H9 (cell line): ENCODE measurements at regions not wholly inside any gene's neighbourhood (a gene's known extent, or its start where the extent isn't known, plus 50 kb on each side); places are given as distances from the start of the nearest gene placed in this dataset.

Source experiments
- DNase-seq: peaks from one replicate; pipeline ENCODE4 v3.0.0-alpha.2; 2017
- H2AFZ ChIP-seq: one replicate; pipeline ENCODE4 v1.6.1; 2013; ENCODE audit warnings: mild to moderate bottlenecking, low read length, control low read depth, moderate library complexity
- H2AK5ac ChIP-seq: 2 replicates; pipeline ENCODE4 v1.6.1; 2013; ENCODE audit warnings: low read length, control low read depth, mixed read lengths; ENCODE audit not compliant: insufficient read length
- H2BK120ac ChIP-seq: one replicate; pipeline ENCODE4 v1.6.1; 2013; ENCODE audit warnings: low read depth, mild to moderate bottlenecking, low read length, control low read depth, inconsistent platforms; ENCODE audit not compliant: poor library complexity, severe bottlenecking
- H2BK12ac ChIP-seq: 2 replicates; pipeline ENCODE4 v1.6.1; 2013; ENCODE audit warnings: low read length, control low read depth, mixed read lengths, low read depth; ENCODE audit not compliant: insufficient read length
- H2BK15ac ChIP-seq: 2 replicates; pipeline ENCODE4 v1.6.1; 2013; ENCODE audit warnings: low read depth, low read length, control low read depth
- H2BK20ac ChIP-seq: one replicate; pipeline ENCODE4 v1.6.1; 2013; ENCODE audit warnings: low read depth, mild to moderate bottlenecking, low read length, control low read depth, inconsistent platforms; ENCODE audit not compliant: poor library complexity, severe bottlenecking
- H2BK5ac ChIP-seq: 2 replicates; pipeline ENCODE4 v1.6.1; 2013; ENCODE audit warnings: low read length, control low read depth, mixed read lengths; ENCODE audit not compliant: insufficient read length
- H3K14ac ChIP-seq: 2 replicates; pipeline ENCODE4 v1.6.1; 2013; ENCODE audit warnings: low read length, control low read depth; ENCODE audit not compliant: insufficient read depth
- H3K18ac ChIP-seq: 2 replicates; pipeline ENCODE4 v1.6.1; 2013; ENCODE audit warnings: low read depth, mild to moderate bottlenecking, mixed read lengths, low read length, control low read depth; ENCODE audit not compliant: insufficient read length
- H3K23ac ChIP-seq: 2 replicates; pipeline ENCODE4 v1.6.1; 2013; ENCODE audit warnings: low read length, control low read depth, mixed read lengths, low read depth; ENCODE audit not compliant: insufficient read length
- H3K23me2 ChIP-seq: 2 replicates; pipeline ENCODE4 v1.6.1; 2013; ENCODE audit warnings: low read depth, mild to moderate bottlenecking, mixed read lengths, low read length, control low read depth; ENCODE audit not compliant: insufficient read length, poor library complexity, severe bottlenecking
- H3K27ac ChIP-seq: 2 replicates; pipeline ENCODE4 v1.5.1; 2013; ENCODE audit warnings: low read length, control low read depth, mixed read lengths, low read depth; ENCODE audit not compliant: insufficient read length
- H3K27me3 ChIP-seq: 2 replicates; pipeline ENCODE4 v1.6.1; 2013; ENCODE audit warnings: low read length, control low read depth, inconsistent platforms; ENCODE audit not compliant: insufficient read depth
- H3K4ac ChIP-seq: 2 replicates; pipeline ENCODE4 v1.6.1; 2013; ENCODE audit warnings: low read depth, mild to moderate bottlenecking, control low read depth, inconsistent platforms, low read length, moderate library complexity
- H3K4me1 ChIP-seq: 2 replicates; pipeline ENCODE4 v1.6.1; 2013; ENCODE audit warnings: low read length, control low read depth, inconsistent platforms; ENCODE audit not compliant: insufficient read depth
- H3K4me2 ChIP-seq: 2 replicates; pipeline ENCODE4 v1.6.1; 2013; ENCODE audit warnings: low read length, control low read depth, mixed read lengths; ENCODE audit not compliant: insufficient read length, insufficient read depth
- H3K56ac ChIP-seq: 2 replicates; pipeline ENCODE4 v1.6.1; 2013; ENCODE audit warnings: low read depth, mild to moderate bottlenecking, mixed read lengths, low read length, control low read depth; ENCODE audit not compliant: insufficient read length
- H3K79me1 ChIP-seq: 2 replicates; pipeline ENCODE4 v1.6.1; 2013; ENCODE audit warnings: low read depth, mild to moderate bottlenecking, moderate library complexity, low read length, control low read depth, inconsistent platforms; ENCODE audit not compliant: insufficient read depth, poor library complexity, severe bottlenecking
- H3K79me2 ChIP-seq: 2 replicates; pipeline ENCODE4 v1.6.1; 2013; ENCODE audit warnings: low read length, control low read depth, inconsistent platforms; ENCODE audit not compliant: insufficient read depth
- H3K9ac ChIP-seq: 2 replicates; pipeline ENCODE4 v1.6.1; 2013; ENCODE audit warnings: low read length, control low read depth, mixed read lengths; ENCODE audit not compliant: insufficient read length; ENCODE audit errors: extremely low read depth
- H3K9me3 ChIP-seq: one replicate; pipeline ENCODE4 v1.6.1; 2013; ENCODE audit warnings: low read depth, low read length, inconsistent platforms; ENCODE audit not compliant: control insufficient read depth
- H3T11ph ChIP-seq: one replicate; pipeline ENCODE4 v1.6.1; 2013; ENCODE audit warnings: mild to moderate bottlenecking, low read length, control low read depth, inconsistent platforms
- H4K20me1 ChIP-seq: one replicate; pipeline ENCODE4 v1.6.1; 2013; ENCODE audit not compliant: control insufficient read depth, insufficient read length, insufficient read depth
- H4K5ac ChIP-seq: 2 replicates; pipeline ENCODE4 v1.6.1; 2013; ENCODE audit warnings: low read depth, mild to moderate bottlenecking, mixed read lengths, low read length, control low read depth; ENCODE audit not compliant: insufficient read length
- H4K8ac ChIP-seq: replicated peaks from 2 replicates; pipeline ENCODE4 v1.6.1; 2013; ENCODE audit warnings: low read length, control low read depth, mixed read lengths, low read depth; ENCODE audit not compliant: insufficient read length
- H4K91ac ChIP-seq: 2 replicates; pipeline ENCODE4 v1.6.1; 2013; ENCODE audit warnings: low read depth, mild to moderate bottlenecking, moderate library complexity, mixed read lengths, low read length, control low read depth; ENCODE audit not compliant: insufficient read length
- H3K27ac Mint-ChIP-seq, 3 experiments: 2 replicates in 2 of 3; 3 replicates in 1 of 3; pipeline ENCODE4 v1.8.0; 2020 to 2021; ENCODE audit warnings: mixed read lengths in 3 of 3, mild to moderate bottlenecking in 1 of 3, moderate library complexity in 1 of 3
- H3K27me3 Mint-ChIP-seq: 2 replicates; pipeline ENCODE4 v1.8.0; 2021; ENCODE audit warnings: low read depth, mild to moderate bottlenecking, moderate library complexity, mixed read lengths
- H3K36me3 Mint-ChIP-seq, 3 experiments: 2 replicates in 2 of 3; 3 replicates in 1 of 3; pipeline ENCODE4 v1.8.0; 2020 to 2021; ENCODE audit warnings: low read depth in 3 of 3, mixed read lengths in 3 of 3; ENCODE audit not compliant: insufficient read depth in 1 of 3
- H3K4me1 Mint-ChIP-seq, 2 experiments: 2 replicates each; pipeline ENCODE4 v1.8.0; 2020; ENCODE audit warnings: mixed read lengths in 2 of 2
- H3K4me3 Mint-ChIP-seq, 2 experiments: 2 replicates in 1 of 2; 3 replicates in 1 of 2; pipeline ENCODE4 v1.8.0; 2020 to 2021; ENCODE audit warnings: mild to moderate bottlenecking in 2 of 2, mixed read lengths in 2 of 2, moderate library complexity in 1 of 2
- H3K9me3 Mint-ChIP-seq, 2 experiments: 2 replicates in 1 of 2; 3 replicates in 1 of 2; pipeline ENCODE4 v1.8.0; 2020; ENCODE audit warnings: mild to moderate bottlenecking in 2 of 2, mixed read lengths in 2 of 2, moderate library complexity in 1 of 2
- WGBS: extraction: QIAGEN DNeasy Blood & Tissue Kit; methylation state at CpG from one replicate; pipeline ENCODE4 v1.1.7; 2013; ENCODE audit warnings: missing lambda C conversion rate, low lambda C conversion rate, mixed read lengths; ENCODE audit not compliant: insufficient read length; ENCODE audit errors: extremely low coverage; 5-methylcytosine and 5-hydroxymethylcytosine counted together
- TF ChIP-seq, protein P1 (sequence below): fragments of 200-600 bp; sonication (generic); conservative IDR thresholded peaks from 3 replicates; pipeline ENCODE4 v1.8.0; 2021; ENCODE audit warnings: antibody characterized with exemption, mild to moderate bottlenecking

GRCh38 chr4:110704748-110705439, 82.0 kb upstream of the PITX2 start:
- H3K56ac ChIP-seq, result no peak overlapping the region
- no peak overlapping the region for H3K4me2 ChIP-seq
- H3K4me3 Mint-ChIP-seq, result no peak overlapping the region
- no peak overlapping the region for H3K23ac ChIP-seq
- no peak overlapping the region for H3T11ph ChIP-seq
- no peak overlapping the region for H3K9ac ChIP-seq
- no peak overlapping the region for H3K4ac ChIP-seq
- no peaks in the 10 kb centered on the region for H3K79me1 ChIP-seq
- no peak overlapping the region for H2BK12ac ChIP-seq
- H3K18ac ChIP-seq, result no peak overlapping the region
- H2BK5ac ChIP-seq, result no peak overlapping the region
- H3K9me3 ChIP-seq, result no peaks in the 10 kb centered on the region
- H3K27me3 Mint-ChIP-seq, result no peaks in the 10 kb centered on the region
- no peaks in the 10 kb centered on the region for H3K79me2 ChIP-seq
- no peak for DNase-seq
- no peak overlapping the region for H4K91ac ChIP-seq
- H3K4me1 ChIP-seq, result peaks cover 3% of the 10 kb centered on the region; the same call in 1 of the 2 replicates
- no peaks in the 10 kb centered on the region for H3K36me3 Mint-ChIP-seq
- H3K23me2 ChIP-seq, result no peaks in the 10 kb centered on the region
- no CpG with 5 or more reads among the region's 7 CpGs for WGBS
- H3K9me3 Mint-ChIP-seq, result no peaks in the 10 kb centered on the region
- TF ChIP-seq, protein P1, sequence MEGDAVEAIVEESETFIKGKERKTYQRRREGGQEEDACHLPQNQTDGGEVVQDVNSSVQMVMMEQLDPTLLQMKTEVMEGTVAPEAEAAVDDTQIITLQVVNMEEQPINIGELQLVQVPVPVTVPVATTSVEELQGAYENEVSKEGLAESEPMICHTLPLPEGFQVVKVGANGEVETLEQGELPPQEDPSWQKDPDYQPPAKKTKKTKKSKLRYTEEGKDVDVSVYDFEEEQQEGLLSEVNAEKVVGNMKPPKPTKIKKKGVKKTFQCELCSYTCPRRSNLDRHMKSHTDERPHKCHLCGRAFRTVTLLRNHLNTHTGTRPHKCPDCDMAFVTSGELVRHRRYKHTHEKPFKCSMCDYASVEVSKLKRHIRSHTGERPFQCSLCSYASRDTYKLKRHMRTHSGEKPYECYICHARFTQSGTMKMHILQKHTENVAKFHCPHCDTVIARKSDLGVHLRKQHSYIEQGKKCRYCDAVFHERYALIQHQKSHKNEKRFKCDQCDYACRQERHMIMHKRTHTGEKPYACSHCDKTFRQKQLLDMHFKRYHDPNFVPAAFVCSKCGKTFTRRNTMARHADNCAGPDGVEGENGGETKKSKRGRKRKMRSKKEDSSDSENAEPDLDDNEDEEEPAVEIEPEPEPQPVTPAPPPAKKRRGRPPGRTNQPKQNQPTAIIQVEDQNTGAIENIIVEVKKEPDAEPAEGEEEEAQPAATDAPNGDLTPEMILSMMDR, result no peak
- no peak overlapping the region for H2BK15ac ChIP-seq
- no peak overlapping the region for H3K27ac ChIP-seq
- H3K14ac ChIP-seq, result no peak overlapping the region
- H4K5ac ChIP-seq, result no peak overlapping the region
- no peak overlapping the region for H2AFZ ChIP-seq
- no peak overlapping the region for H2AK5ac ChIP-seq
- no peak overlapping the region for H3K27ac Mint-ChIP-seq
- no peak overlapping the region for H4K8ac ChIP-seq
- H2BK120ac ChIP-seq, result no peak overlapping the region
- H3K4me1 Mint-ChIP-seq, result peaks cover 0 to 3% of the 10 kb centered on the region in 2 experiments; a peak in 2 of 4 replicates
- H4K20me1 ChIP-seq, result no peaks in the 10 kb centered on the region
- H2BK20ac ChIP-seq, result no peak overlapping the region
- no peaks in the 10 kb centered on the region for H3K27me3 ChIP-seq
